HepG2 (cell line): ENCODE measurements at regions not wholly inside any gene's neighbourhood (a gene's known extent, or its start where the extent isn't known, plus 50 kb on each side); places are given as distances from the start of the nearest gene placed in this dataset.

Source experiments
- ATAC-seq: fragments of 200-7000 bp; cut with Tn5 transposase; 3 replicates; pipeline ENCODE4 v1.9.1; 2020; ENCODE audit warnings: mild to moderate bottlenecking, moderate library complexity
- BruUV-seq: library from RNA; stranded (reverse); fragments of 400-500 nt; replicated peaks from 2 replicates; lab custom pipeline; 2021; lab: Mats Ljungman, UMichigan
- CTCF ChIA-PET: fragments of 300-600 bp; formaldehyde crosslinking; extraction: SDS; loops from one replicate; lab custom pipeline; 2021; ENCODE audit warnings: low total read pairs, inconsistent platforms, low intra/inter-chr PET ratio; lab: Yijun Ruan, JAX
- POLR2A ChIA-PET: fragments of 350-600 bp; sonication (Branson Sonifier 250); formaldehyde crosslinking; loops from one replicate; lab custom pipeline; 2020; ENCODE audit warnings: antibody characterized with exemption, inconsistent platforms; lab: Yijun Ruan, JAX
- DNase-seq: peaks from one replicate; pipeline ENCODE4 v3.0.0-alpha.2; 2015; ENCODE audit warnings: low spot score
- FAIRE-seq: peaks from 3 replicates; lab custom pipeline; 2011; peaks lifted over from hg19 to GRCh38; lab: Jason Lieb, UNC
- H2AFZ ChIP-seq: one replicate; pipeline ENCODE4 v1.6.1; 2011; ENCODE audit warnings: low read length, inconsistent platforms
- H3K27ac ChIP-seq: fragments of 300-600 bp; 3 replicates; pipeline ENCODE4 v1.8.0; 2011; ENCODE audit warnings: mixed run types, mild to moderate bottlenecking, mixed read lengths, low read length, inconsistent platforms; ENCODE audit not compliant: insufficient read depth; ENCODE audit errors: extremely low read length
- H3K27me3 ChIP-seq, 2 experiments: fragments of 200-600 bp in 1 of 2; 2 replicates in 1 of 2; 3 replicates in 1 of 2; pipeline versions ENCODE4 v1.6.0 to v1.8.0; 2011; ENCODE audit warnings: low read length in 2 of 2, mild to moderate bottlenecking in 2 of 2, moderate library complexity in 2 of 2, inconsistent platforms in 1 of 2; ENCODE audit not compliant: insufficient read depth in 2 of 2, control insufficient read depth in 1 of 2
- H3K36me3 ChIP-seq, 2 experiments: fragments of 200-600 bp in 1 of 2; replicated peaks in 1 of 2; 2 replicates in 1 of 2; 3 replicates in 1 of 2; pipeline versions ENCODE4 v1.5.1 to v1.8.0; 2011; ENCODE audit warnings: low read length in 2 of 2, inconsistent platforms in 1 of 2; ENCODE audit not compliant: insufficient read depth in 2 of 2, control insufficient read depth in 1 of 2
- H3K4me1 ChIP-seq: 2 replicates; pipeline ENCODE4 v1.5.1; 2012; ENCODE audit warnings: low read length, inconsistent platforms; ENCODE audit not compliant: insufficient read depth
- H3K4me2 ChIP-seq: 2 replicates; pipeline ENCODE4 v1.6.0; 2011; ENCODE audit warnings: low read depth, low read length, inconsistent platforms
- H3K4me3 ChIP-seq, 3 experiments: fragments of 200-600 bp in 1 of 3; sonication (generic), shearing (Covaris generic) in 1 of 3; replicated peaks in 1 of 3; 2 replicates each; pipeline ENCODE4 v1.5.1; 2011 to 2016; ENCODE audit warnings: low read length in 3 of 3, inconsistent platforms in 2 of 3, low read depth in 2 of 3, mild to moderate bottlenecking in 2 of 3, control low read depth in 1 of 3, mixed read lengths in 1 of 3; ENCODE audit not compliant: insufficient read depth in 1 of 3
- H3K79me2 ChIP-seq: one replicate; pipeline ENCODE4 v1.6.1; 2011; ENCODE audit warnings: low read length, inconsistent platforms; ENCODE audit not compliant: insufficient read depth
- H3K9ac ChIP-seq: 2 replicates; pipeline ENCODE4 v1.6.0; 2011; ENCODE audit warnings: mild to moderate bottlenecking, low read depth, low read length, inconsistent platforms; ENCODE audit not compliant: insufficient read depth
- H3K9me3 ChIP-seq: 2 replicates; pipeline ENCODE4 v1.5.1; 2012; ENCODE audit warnings: mild to moderate bottlenecking, low read length
- H4K20me1 ChIP-seq: 2 replicates; pipeline ENCODE4 v1.6.0; 2011; ENCODE audit warnings: inconsistent platforms, mild to moderate bottlenecking, low read length, moderate library complexity; ENCODE audit not compliant: insufficient read depth
- HOXA9 ChIP-seq: sonication (generic); formaldehyde crosslinking; IDR thresholded peaks from 2 replicates; pipeline ENCODE4 v1.8.1; 2022; ENCODE audit warnings: missing genetic modification reagents, mild to moderate bottlenecking, moderate library complexity, borderline replicate concordance
- KLF6 ChIP-seq: IDR thresholded peaks from 2 replicates; pipeline ENCODE4 v1.8.0; 2016; ENCODE audit warnings: missing biosample characterization, missing genetic modification reagents
- MED8 ChIP-seq: sonication (generic); formaldehyde crosslinking; IDR thresholded peaks from 2 replicates; pipeline ENCODE4 v1.8.1; 2023; ENCODE audit warnings: mild to moderate bottlenecking, missing genetic modification reagents; ENCODE audit not compliant: insufficient replicate concordance
- PREB ChIP-seq: sonication (generic); formaldehyde crosslinking; IDR thresholded peaks from 2 replicates; pipeline ENCODE4 v1.4.0; 2020; ENCODE audit warnings: missing genetic modification reagents
- ZBTB38 ChIP-seq: sonication (generic); formaldehyde crosslinking; IDR thresholded peaks from 2 replicates; pipeline ENCODE4 v1.5.1; 2020; ENCODE audit warnings: mild to moderate bottlenecking, missing genetic modification reagents
- ZKSCAN8 ChIP-seq: IDR thresholded peaks from 2 replicates; pipeline ENCODE4 v1.6.1; 2016; ENCODE audit warnings: borderline replicate concordance, missing genetic modification reagents, missing compliant biosample characterization
- ZNF10 ChIP-seq: sonication (generic); formaldehyde crosslinking; IDR thresholded peaks from 2 replicates; pipeline ENCODE4 v1.4.0; 2020; ENCODE audit warnings: mild to moderate bottlenecking, low read depth, missing genetic modification reagents, borderline replicate concordance
- ZNF281 ChIP-seq: sonication (generic); formaldehyde crosslinking; IDR thresholded peaks from 2 replicates; pipeline ENCODE4 v1.4.0; 2020; ENCODE audit warnings: missing genetic modification reagents, borderline replicate concordance
- ZNF644 ChIP-seq: IDR thresholded peaks from 2 replicates; pipeline ENCODE4 v1.6.1; 2016; ENCODE audit warnings: low read depth
- ZNF746 ChIP-seq: sonication (generic); formaldehyde crosslinking; IDR thresholded peaks from 2 replicates; pipeline ENCODE4 v1.8.0; 2022; ENCODE audit warnings: mild to moderate bottlenecking, missing genetic modification reagents
- WGBS: methylation state at CpG from one replicate; pipeline ENCODE4 v1.1.6; 2017; ENCODE audit warnings: low lambda C conversion rate; 5-methylcytosine and 5-hydroxymethylcytosine counted together
- in situ Hi-C: cut with HindIII; loops from 2 replicates; pipeline ENCODE4 v1.10.0; 2017; ENCODE audit warnings: low pct_unique_long_range_greater_than_20kb; ENCODE audit not compliant: extremely low pct_ligation_motif_present
- intact Hi-C: fragments of 100-400 bp; cut with micrococcal nuclease; formaldehyde crosslinking; loops from one replicate; pipeline ENCODE4 v1.10.0; 2022; ENCODE audit not compliant: unreplicated experiment

- no TSS peak for BruUV-seq
Measured at GRCh38 chr2:60070196-60070595, 483.3 kb downstream of the BCL11A start.

More at GRCh38 chr2:60070196-60070595, 483.3 kb downstream of the BCL11A start:
- H3K4me2 ChIP-seq, result no peak overlapping the region
- no peak overlapping the region for H3K27ac ChIP-seq
- FAIRE-seq (no peak), DNase-seq (no peak), ATAC-seq (no peak)
- ChIA-PET CTCF (no interaction called here), POLR2A (no interaction called here)
- H3K9me3 ChIP-seq, result no peaks in the 10 kb centered on the region
- no peaks in the 10 kb centered on the region for H3K36me3 ChIP-seq
- WGBS, result 6% methylated on average over 5 of the region's 5 CpGs
- in situ Hi-C loops (no loop called here), intact Hi-C loops (no loop called here)
- peaks cover 0 to 28% of the 10 kb centered on the region in 2 experiments; a peak in 3 of 5 replicates for H3K27me3 ChIP-seq
- no peaks in the 10 kb centered on the region for H3K4me1 ChIP-seq
- H4K20me1 ChIP-seq, result no peaks in the 10 kb centered on the region
- no peak overlapping the region for H3K4me3 ChIP-seq
- no peak overlapping the region for H3K9ac ChIP-seq
- H3K79me2 ChIP-seq, result no peaks in the 10 kb centered on the region
- TF ChIP-seq ZNF10 (CRISPR knock-in tag) (no peak), HOXA9 (no peak), MED8 (CRISPR knock-in tag) (no peak), ZNF644 (CRISPR knock-in tag) (no peak), ZBTB38 (CRISPR knock-in tag) (no peak), ZNF746 (CRISPR knock-in tag) (no peak), ZNF281 (CRISPR knock-in tag) (no peak), KLF6 (no peak), ZKSCAN8 (CRISPR knock-in tag) (no peak), PREB (no peak)
- no peak overlapping the region for H2AFZ ChIP-seq
